ENCODE measurements at regions not wholly inside any gene's neighbourhood (a gene's known extent, or its start where the extent isn't known, plus 50 kb on each side); places are given as distances from the start of the nearest gene placed in this dataset.

DNA sequence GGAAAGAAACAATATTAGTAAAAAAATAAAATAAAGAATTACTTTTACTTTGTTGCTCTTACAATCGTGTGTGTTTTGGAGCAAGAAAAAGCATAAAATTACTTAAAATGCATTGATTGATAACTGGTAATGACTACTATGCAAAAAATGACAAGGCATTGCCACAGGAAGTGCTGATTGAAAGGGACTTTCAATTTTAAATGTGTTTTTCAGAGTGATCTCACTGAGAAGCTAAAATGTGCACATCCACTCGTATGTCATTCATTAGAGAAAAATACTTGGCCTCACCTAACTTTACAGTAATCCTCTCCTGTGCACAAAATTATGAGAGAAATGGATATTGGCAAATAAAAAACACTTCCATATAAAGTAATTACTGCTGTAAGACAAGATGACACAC, 934.9 kb downstream of the SLITRK6 start:
- no peak for TF ChIP-seq POLR2A (IDR thresholded peaks at IDR 0.05; ENCODE audit: low read length)
- TF ChIP-seq GATA1 (IDR thresholded peaks at IDR 0.05; ENCODE audit: low read depth, low read length): no peak

Measured in erythroblast (primary cell).